DND-41 (cell line): ENCODE measurements at regions not wholly inside any gene's neighbourhood (a gene's known extent, or its start where the extent isn't known, plus 50 kb on each side); places are given as distances from the start of the nearest gene placed in this dataset.
"Not testable (repeated sequence)": the region's sequence is repeated elsewhere in the genome, so short reads cannot be mapped to it uniquely, and the experiment has no call there.

ENCODE experiments used
- ATAC-seq: fragments of 200-7000 bp; cut with Tn5 transposase; 3 replicates; pipeline ENCODE4 v1.9.1; 2021; ENCODE audit warnings: low read depth; ENCODE audit not compliant: insufficient read depth
- DNase-seq: peaks from one replicate; pipeline ENCODE4 v3.0.0-alpha.2; 2020
- H2AFZ ChIP-seq: 2 replicates; pipeline ENCODE4 v1.6.0; 2012; ENCODE audit warnings: low read depth, low read length
- H3K27ac ChIP-seq: 2 replicates; pipeline ENCODE4 v1.5.1; 2012; ENCODE audit warnings: low read length, inconsistent platforms
- H3K27me3 ChIP-seq: fragments of 200-600 bp; sonication (generic); 2 replicates; pipeline ENCODE4 v1.6.0; 2012; ENCODE audit warnings: low read length, mild to moderate bottlenecking, inconsistent platforms; ENCODE audit not compliant: insufficient read depth, poor library complexity
- H3K36me3 ChIP-seq: 2 replicates; pipeline ENCODE4 v1.5.1; 2012; ENCODE audit warnings: low read length, inconsistent platforms; ENCODE audit not compliant: insufficient read depth
- H3K4me1 ChIP-seq: 2 replicates; pipeline ENCODE4 v1.5.1; 2012; ENCODE audit warnings: mild to moderate bottlenecking, low read length; ENCODE audit not compliant: insufficient read depth
- H3K4me2 ChIP-seq: 2 replicates; pipeline ENCODE4 v1.6.0; 2012; ENCODE audit warnings: mild to moderate bottlenecking, moderate library complexity, low read length, inconsistent platforms; ENCODE audit not compliant: insufficient read depth
- H3K4me3 ChIP-seq, 2 experiments: fragments of 200-600 bp in 1 of 2; shearing (Covaris generic) in 1 of 2; 2 replicates each; pipeline ENCODE4 v1.5.1; 2012 to 2016; ENCODE audit warnings: inconsistent platforms in 2 of 2, low read length in 2 of 2, mild to moderate bottlenecking in 2 of 2, low read depth in 1 of 2, moderate library complexity in 1 of 2
- H3K79me2 ChIP-seq: 2 replicates; pipeline ENCODE4 v1.6.0; 2012; ENCODE audit warnings: low read length, inconsistent platforms; ENCODE audit not compliant: insufficient read depth
- H3K9ac ChIP-seq: 2 replicates; pipeline ENCODE4 v1.6.0; 2012; ENCODE audit warnings: low read depth, mild to moderate bottlenecking, inconsistent platforms, low read length, moderate library complexity
- H3K9me3 ChIP-seq: 2 replicates; pipeline ENCODE4 v1.5.1; 2012; ENCODE audit warnings: low read length, moderate library complexity, mild to moderate bottlenecking, inconsistent platforms; ENCODE audit not compliant: insufficient read depth, severe bottlenecking
- H4K20me1 ChIP-seq: 2 replicates; pipeline ENCODE4 v1.6.0; 2012; ENCODE audit warnings: low read length; ENCODE audit not compliant: insufficient read depth
- CTCF ChIP-seq: IDR thresholded peaks from 2 replicates; pipeline ENCODE4 v1.5.1; 2012; ENCODE audit warnings: borderline replicate concordance, low read length, moderate library complexity, mild to moderate bottlenecking; ENCODE audit not compliant: poor library complexity, severe bottlenecking; ENCODE audit errors: extremely low read depth
- EZH2 ChIP-seq: IDR thresholded peaks from 3 replicates; pipeline ENCODE4 v1.6.1; 2012; ENCODE audit warnings: borderline replicate concordance, low read depth, mild to moderate bottlenecking, moderate library complexity, low read length, inconsistent platforms; ENCODE audit not compliant: severe bottlenecking

- Histone ChIP-seq H3K9ac (no peak overlapping the region), H3K4me1 (no peaks in the 10 kb centered on the region), H3K4me2 (no peak overlapping the region), H3K4me3 (no peak overlapping the region), H3K27me3 (no peaks in the 10 kb centered on the region), H2AFZ (no peak overlapping the region), H3K79me2 (no peaks in the 10 kb centered on the region), H4K20me1 (no peaks in the 10 kb centered on the region), H3K36me3 (no peaks in the 10 kb centered on the region), H3K9me3 (no peaks in the 10 kb centered on the region), H3K27ac (no peak overlapping the region)
- DNase-seq (no peak), ATAC-seq (no peak)
- TF ChIP-seq CTCF = no peak
- no peak for TF ChIP-seq EZH2
Observed at GRCh38 chr5:90263102-90263820, 146.3 kb downstream of the CETN3 start.

- H2AFZ ChIP-seq = no peak overlapping the region
- no peaks in the 10 kb centered on the region for H4K20me1 ChIP-seq
- H3K9me3 ChIP-seq = no peaks in the 10 kb centered on the region
- TF ChIP-seq EZH2 = no peak
- no peak for TF ChIP-seq CTCF
- DNase-seq (no peak), ATAC-seq (no peak)
- H3K27me3 ChIP-seq = no peaks in the 10 kb centered on the region
- no peaks in the 10 kb centered on the region for H3K4me1 ChIP-seq
- H3K27ac ChIP-seq = no peak overlapping the region
- no peak overlapping the region for H3K9ac ChIP-seq
- no peak overlapping the region for H3K4me3 ChIP-seq
- no peaks in the 10 kb centered on the region for H3K79me2 ChIP-seq
- no peak overlapping the region for H3K4me2 ChIP-seq
- H3K36me3 ChIP-seq = no peaks in the 10 kb centered on the region
Observed at GRCh38 chr5:90251447-90251846, 158.1 kb downstream of the CETN3 start.

GRCh38 chr5:90248640-90249039, 160.9 kb downstream of the CETN3 start:
- no peaks in the 10 kb centered on the region for H3K27me3 ChIP-seq
- no peak overlapping the region for H3K27ac ChIP-seq
- ATAC-seq = no peak
- H3K79me2 ChIP-seq = no peaks in the 10 kb centered on the region
- H3K36me3 ChIP-seq = no peaks in the 10 kb centered on the region
- H3K4me2 ChIP-seq = no peak overlapping the region
- DNase-seq = no peak
- no peaks in the 10 kb centered on the region for H3K9me3 ChIP-seq
- no peak overlapping the region for H3K4me3 ChIP-seq
- no peaks in the 10 kb centered on the region for H3K4me1 ChIP-seq
- H4K20me1 ChIP-seq = no peaks in the 10 kb centered on the region
- H3K9ac ChIP-seq = no peak overlapping the region
- H2AFZ ChIP-seq = no peak overlapping the region
- TF ChIP-seq CTCF = no peak
- no peak for TF ChIP-seq EZH2

- not testable (repeated sequence) for H3K9me3 ChIP-seq
Observed at GRCh38 chr5:90243848-90244247, 165.7 kb downstream of the CETN3 start.

More at GRCh38 chr5:90243848-90244247, 165.7 kb downstream of the CETN3 start:
- H3K4me2 ChIP-seq, H2AFZ ChIP-seq, H3K27ac ChIP-seq, H3K79me2 ChIP-seq, H3K27me3 ChIP-seq, H3K9ac ChIP-seq, H4K20me1 ChIP-seq, DNase-seq, H3K4me3 ChIP-seq, ATAC-seq, H3K4me1 ChIP-seq, H3K36me3 ChIP-seq: not testable (repeated sequence)
